H54 (cell line): ENCODE measurements at regions not wholly inside any gene's neighbourhood (a gene's known extent, or its start where the extent isn't known, plus 50 kb on each side); places are given as distances from the start of the nearest gene placed in this dataset.

Source experiments
- DNase-seq: peaks from one replicate; pipeline ENCODE4 v3.0.0; 2011; ENCODE audit warnings: low spot score, mixed read lengths; ENCODE audit not compliant: insufficient read length
- FAIRE-seq: peaks from 3 replicates; lab custom pipeline; 2011; peaks lifted over from hg19 to GRCh38; lab: Jason Lieb, UNC
- POLR2A ChIP-seq: IDR thresholded peaks from 2 replicates; pipeline ENCODE4 v1.6.1; 2011; ENCODE audit warnings: low read depth, mild to moderate bottlenecking, low read length

DNA sequence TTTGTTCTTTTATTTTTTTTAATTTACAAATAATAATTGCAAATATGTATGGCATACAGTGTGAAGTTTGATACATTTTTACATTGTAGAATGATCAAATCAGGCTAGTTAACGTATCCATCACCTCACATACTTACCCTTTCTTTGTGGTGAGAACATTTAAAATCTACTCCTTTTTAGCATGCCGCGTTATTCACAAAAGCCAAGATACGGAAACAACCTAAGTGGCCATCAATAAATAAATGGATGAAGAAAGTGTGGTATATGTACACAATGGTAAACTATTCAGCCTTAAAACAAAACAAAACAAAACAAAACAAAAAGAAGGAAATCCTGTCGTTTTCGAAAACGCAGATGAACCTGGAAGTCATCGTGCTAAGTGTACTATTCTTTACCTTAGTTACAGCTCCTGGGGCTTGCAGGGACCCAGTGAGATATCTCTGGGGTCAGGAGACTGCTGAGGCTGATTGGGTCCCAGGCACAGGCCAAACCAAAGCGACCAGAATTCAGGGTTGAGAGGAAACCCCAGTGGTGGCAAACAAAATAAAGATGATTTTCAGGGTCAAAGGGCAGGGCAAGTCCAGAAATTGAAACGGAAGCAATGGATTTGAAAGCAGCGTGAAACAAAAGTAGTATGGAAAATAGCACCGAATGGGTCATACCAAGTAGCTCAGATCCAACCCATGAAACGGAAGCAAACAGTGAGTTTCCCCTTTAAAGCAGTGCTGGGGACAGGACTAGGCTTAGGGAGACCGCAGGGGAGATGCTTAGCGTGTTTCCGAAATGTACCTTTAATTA, 188.2 kb downstream of the PLPP3 start:
- FAIRE-seq (no peak), DNase-seq (no peak)
- no peak for TF ChIP-seq POLR2A

DNA sequence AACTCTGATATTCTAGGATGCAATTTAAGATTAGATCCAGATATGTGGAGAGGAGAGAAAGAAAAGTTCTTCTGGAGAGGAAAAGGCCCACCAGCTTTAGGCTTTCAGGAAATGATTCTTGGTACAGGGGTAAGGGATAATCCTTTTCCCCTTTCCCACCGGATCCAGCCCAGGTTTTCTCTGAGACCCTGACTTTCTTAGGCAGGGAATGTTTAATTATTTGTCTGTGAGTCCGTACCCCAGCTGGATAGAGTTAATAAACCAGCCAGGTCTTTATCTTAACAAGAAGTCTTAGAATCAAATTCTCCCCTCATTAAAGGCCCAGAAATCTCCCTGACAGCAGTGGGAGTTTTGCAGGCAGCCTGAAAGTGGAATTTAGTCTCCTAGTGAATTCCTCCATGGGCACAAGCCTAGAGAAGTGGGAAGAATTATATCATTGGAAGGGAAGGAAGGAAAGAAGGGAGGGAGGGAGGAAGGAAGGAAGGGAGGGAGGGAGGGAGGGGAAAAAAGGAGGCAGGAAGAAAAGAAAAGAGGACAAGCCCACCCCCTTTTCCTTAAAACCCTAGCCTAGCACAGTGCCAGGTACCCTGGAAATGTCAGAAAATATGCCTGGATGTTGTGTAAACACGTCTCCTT, 189.0 kb downstream of the PLPP3 start:
- FAIRE-seq (no peak), DNase-seq (no peak)
- TF ChIP-seq POLR2A, result no peak

GRCh38 chr1:56389813-56390212, 189.6 kb downstream of the PLPP3 start:
- FAIRE-seq, result no peak
- no peak for DNase-seq
- no peak for TF ChIP-seq POLR2A

GRCh38 chr1:56387071-56387740, 192.2 kb downstream of the PLPP3 start:
- TF ChIP-seq POLR2A, result no peak
- DNase-seq, result no peak
- no peak for FAIRE-seq

GRCh38 chr1:56385314-56385713, 194.0 kb downstream of the PLPP3 start:
- DNase-seq, result no peak
- TF ChIP-seq POLR2A, result no peak
- no peak for FAIRE-seq

GRCh38 chr1:56382929-56383328, 196.4 kb downstream of the PLPP3 start:
- FAIRE-seq, result no peak
- no peak for DNase-seq
- TF ChIP-seq POLR2A, result no peak

DNA sequence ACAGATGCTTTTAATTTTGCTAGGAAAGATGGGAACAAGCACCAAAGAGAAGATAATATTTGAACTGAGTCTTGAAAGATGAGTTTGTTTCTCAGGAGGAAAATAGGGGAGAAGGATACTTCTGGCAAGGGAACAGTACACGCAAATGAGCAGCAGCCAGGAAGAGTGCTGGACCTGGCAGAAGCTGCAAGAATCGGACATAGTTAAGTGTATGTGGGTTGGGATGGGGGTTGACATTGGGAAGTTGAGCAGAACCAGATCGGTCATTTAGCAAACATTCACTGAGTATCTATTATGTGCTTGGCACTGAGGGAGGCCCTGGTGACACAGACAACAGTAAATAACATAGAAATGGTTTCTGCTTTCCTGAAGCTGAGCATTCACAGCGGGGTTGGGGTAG, 198.8 kb downstream of the PLPP3 start:
- no peak for DNase-seq
- no peak for FAIRE-seq
- TF ChIP-seq POLR2A, result no peak

GRCh38 chr1:56378341-56379070, 200.9 kb downstream of the PLPP3 start:
- no peak for DNase-seq
- no peak for TF ChIP-seq POLR2A
- no peak for FAIRE-seq

DNA sequence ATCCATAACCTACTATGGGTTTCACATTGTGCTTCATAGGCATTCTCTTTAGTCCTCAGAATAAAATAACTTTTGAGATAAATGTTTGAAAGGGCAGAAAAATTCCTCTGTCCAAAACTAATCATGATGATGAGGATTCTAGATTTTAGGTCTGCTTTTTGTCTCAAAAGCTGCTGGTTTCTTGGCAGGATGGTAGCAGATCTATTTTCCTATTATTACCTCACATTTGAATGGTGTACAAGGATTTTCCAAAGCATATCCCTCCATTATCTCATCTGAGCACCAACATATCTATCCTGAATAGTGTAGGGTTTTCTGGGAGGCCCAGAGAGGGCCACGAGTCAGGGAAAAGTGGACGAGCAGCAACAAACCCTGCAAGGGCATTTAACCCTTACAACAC, 201.9 kb downstream of the PLPP3 start:
- no peak for TF ChIP-seq POLR2A
- DNase-seq, result no peak
- no peak for FAIRE-seq

DNA sequence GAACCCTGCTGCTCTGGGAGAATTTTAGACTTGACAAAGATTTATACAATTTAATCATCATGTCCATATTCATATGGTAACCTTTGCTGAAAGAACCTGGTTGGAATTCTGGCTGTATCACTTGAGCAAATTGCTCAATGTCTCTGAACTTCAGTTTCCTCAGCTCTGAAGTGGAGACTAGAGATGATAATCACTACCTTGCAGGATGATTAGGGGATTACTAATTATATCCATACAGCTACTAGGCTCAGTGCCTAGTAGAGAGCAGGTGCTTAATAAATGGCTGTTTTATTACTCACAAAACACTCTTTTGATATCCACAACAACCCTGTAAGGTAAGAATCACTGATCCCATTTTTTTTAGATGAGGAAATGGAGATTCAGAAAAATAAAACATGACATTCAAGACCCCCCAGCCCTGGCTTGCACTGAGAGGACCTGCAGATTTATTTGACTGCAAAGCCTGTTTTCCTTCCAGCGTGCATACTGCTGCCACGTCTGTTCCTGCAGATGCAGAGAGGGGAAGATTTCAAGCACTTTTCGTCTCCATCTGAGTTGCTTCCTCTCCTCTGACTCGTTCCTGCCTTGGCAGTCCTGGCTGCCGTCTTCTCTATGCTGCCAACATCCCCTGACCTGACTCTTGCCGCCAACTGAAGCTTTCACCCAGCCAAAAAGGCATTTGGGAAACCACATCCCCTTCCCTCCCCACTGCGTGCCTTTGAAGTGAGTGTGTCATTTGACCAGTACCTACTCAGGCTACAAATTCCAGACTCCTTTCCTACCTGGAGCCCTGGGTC, 203.0 kb downstream of the PLPP3 start:
- DNase-seq, result peak; percentile 52
- peak; percentile 95 for FAIRE-seq
- no peak for TF ChIP-seq POLR2A

- DNase-seq (no peak), FAIRE-seq (no peak)
- TF ChIP-seq POLR2A, result no peak
These were observed 204.0 kb downstream of the PLPP3 start for GRCh38 chr1:56375326-56375804.

GRCh38 chr1:56374026-56374974, 205.1 kb downstream of the PLPP3 start:
- peak; percentile 52 for FAIRE-seq
- TF ChIP-seq POLR2A, result no peak
- no peak for DNase-seq
